ENCODE measurements at regions not wholly inside any gene's neighbourhood (a gene's known extent, or its start where the extent isn't known, plus 50 kb on each side); places are given as distances from the start of the nearest gene placed in this dataset.

DNA sequence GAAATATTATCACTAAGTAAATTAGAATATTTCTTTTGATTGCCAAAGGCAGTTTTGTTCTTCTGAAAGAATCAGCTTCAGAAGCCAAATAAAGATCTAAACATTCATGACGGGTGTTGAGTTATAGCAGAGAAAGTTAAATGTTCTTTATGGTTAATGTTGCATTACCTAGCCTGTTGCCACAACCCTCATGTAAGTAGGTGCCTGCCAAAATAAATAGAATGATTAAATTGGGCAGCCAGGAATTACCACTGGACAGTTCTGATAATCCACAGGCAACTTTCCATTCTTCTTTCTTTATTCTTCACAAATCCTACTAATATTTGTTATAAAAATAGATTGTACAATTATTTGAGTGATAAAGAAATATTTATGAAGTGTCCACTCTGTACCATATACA is 217.9 kb upstream of the NRIP1 start:
- TF ChIP-seq, protein P1, sequence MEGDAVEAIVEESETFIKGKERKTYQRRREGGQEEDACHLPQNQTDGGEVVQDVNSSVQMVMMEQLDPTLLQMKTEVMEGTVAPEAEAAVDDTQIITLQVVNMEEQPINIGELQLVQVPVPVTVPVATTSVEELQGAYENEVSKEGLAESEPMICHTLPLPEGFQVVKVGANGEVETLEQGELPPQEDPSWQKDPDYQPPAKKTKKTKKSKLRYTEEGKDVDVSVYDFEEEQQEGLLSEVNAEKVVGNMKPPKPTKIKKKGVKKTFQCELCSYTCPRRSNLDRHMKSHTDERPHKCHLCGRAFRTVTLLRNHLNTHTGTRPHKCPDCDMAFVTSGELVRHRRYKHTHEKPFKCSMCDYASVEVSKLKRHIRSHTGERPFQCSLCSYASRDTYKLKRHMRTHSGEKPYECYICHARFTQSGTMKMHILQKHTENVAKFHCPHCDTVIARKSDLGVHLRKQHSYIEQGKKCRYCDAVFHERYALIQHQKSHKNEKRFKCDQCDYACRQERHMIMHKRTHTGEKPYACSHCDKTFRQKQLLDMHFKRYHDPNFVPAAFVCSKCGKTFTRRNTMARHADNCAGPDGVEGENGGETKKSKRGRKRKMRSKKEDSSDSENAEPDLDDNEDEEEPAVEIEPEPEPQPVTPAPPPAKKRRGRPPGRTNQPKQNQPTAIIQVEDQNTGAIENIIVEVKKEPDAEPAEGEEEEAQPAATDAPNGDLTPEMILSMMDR (IDR thresholded peaks at IDR 0.05; ENCODE audit: low read depth, low read length): no peak
- no peak overlapping the region for H3K4me3 ChIP-seq (replicated peaks in 1 of 2; ENCODE audit: low read depth in 2 of 2, low read length in 2 of 2)
- DNase-seq (ENCODE audit: low read depth in 2 of 2): peak in 1 of 2 donors; percentile 22

DNA sequence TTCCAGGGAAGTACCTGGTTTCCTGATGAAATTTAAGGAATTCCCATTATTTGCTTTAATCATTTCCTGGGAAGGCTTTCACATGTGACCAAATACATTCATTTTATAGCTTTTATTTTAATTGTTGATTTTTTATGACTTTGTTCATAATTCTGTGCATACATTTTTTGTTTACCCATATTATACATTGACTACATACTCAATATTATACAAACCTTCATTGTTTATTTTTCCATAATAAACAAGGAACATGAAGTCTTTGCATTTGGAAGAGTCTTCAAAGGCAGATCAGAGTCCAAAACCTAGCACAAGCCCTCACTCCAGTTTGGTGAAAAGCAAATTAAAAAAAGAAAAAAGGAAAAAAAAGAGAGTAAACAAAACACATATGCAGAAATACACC is 218.3 kb upstream of the NRIP1 start:
- H3K4me3 ChIP-seq (replicated peaks in 1 of 2; ENCODE audit: low read depth in 2 of 2, low read length in 2 of 2): no peak overlapping the region
- TF ChIP-seq, protein P1 (IDR thresholded peaks at IDR 0.05; ENCODE audit: low read depth, low read length): no peak
- DNase-seq (ENCODE audit: low read depth in 2 of 2): no peak

DNA sequence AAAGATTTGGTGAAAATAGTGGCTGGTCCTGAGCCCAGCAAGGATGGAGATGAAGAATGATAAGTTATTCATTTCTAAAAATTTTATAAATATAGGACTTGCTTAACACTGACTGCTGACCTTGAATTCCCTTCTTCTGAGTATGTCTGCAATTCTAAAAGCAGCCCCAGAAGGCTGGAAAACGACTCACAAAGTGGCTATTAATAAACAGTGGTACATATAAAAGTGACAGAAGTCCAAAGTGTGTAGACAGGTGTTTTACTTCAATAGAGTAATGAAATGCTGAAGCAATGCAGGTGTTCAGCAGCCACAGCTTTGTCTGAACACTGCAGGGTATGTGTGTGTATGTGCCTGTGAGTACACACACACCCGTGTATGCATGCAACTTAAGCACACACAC is 219.0 kb upstream of the NRIP1 start:
- DNase-seq (ENCODE audit: low read depth in 2 of 2): no peak
- H3K4me3 ChIP-seq (replicated peaks in 1 of 2; ENCODE audit: low read depth in 2 of 2, low read length in 2 of 2): no peak overlapping the region
- TF ChIP-seq, protein P1 (IDR thresholded peaks at IDR 0.05; ENCODE audit: low read depth, low read length): no peak

DNA sequence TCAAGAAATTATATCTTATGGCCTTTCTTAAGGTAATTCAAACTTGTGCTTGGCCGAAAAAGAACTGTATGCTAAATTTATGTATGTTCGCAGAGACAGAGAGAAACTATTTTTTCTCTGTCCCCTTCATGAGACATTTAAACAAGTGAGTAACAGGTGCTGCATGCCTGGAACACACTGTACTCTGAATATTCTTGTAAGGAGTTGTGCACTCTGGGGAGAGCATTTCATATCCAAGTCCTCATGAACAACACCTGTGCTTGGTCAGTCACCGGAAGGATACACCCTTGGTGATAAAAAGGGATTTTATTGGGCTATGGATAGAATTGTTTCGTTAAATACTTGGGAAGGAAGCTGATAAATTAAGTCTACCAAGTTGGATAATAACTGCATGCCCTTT is 220.8 kb upstream of the NRIP1 start:
- TF ChIP-seq, protein P1 (IDR thresholded peaks at IDR 0.05; ENCODE audit: low read depth, low read length): no peak
- DNase-seq (ENCODE audit: low read depth in 2 of 2): no peak
- no peak overlapping the region for H3K4me3 ChIP-seq (replicated peaks in 1 of 2; ENCODE audit: low read depth in 2 of 2, low read length in 2 of 2)

DNA sequence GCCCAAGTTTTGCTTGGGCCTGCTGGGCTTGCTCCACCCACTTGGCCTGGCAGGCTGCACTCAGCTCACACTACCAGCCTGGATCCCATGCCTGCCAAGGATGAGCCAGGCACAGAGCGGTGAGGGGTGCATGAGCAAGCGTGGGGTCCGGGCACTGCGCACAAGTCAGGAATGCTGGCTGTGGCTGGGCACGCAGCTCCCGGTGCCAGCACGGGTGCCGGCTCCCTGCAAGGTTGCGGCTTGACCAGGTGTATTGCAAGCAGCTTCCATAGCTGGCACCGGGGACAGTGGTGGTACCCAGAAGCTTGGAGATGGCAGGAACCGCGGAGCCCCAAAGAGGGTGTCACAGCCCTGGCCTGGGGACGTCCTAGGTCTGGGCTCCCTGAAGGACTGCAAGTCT is 224.4 kb upstream of the NRIP1 start:
- no peak for DNase-seq (ENCODE audit: low read depth in 2 of 2)
- TF ChIP-seq, protein P1 (IDR thresholded peaks at IDR 0.05; ENCODE audit: low read depth, low read length): no peak
- no peak overlapping the region for H3K4me3 ChIP-seq (replicated peaks in 1 of 2; ENCODE audit: low read depth in 2 of 2, low read length in 2 of 2)

DNA sequence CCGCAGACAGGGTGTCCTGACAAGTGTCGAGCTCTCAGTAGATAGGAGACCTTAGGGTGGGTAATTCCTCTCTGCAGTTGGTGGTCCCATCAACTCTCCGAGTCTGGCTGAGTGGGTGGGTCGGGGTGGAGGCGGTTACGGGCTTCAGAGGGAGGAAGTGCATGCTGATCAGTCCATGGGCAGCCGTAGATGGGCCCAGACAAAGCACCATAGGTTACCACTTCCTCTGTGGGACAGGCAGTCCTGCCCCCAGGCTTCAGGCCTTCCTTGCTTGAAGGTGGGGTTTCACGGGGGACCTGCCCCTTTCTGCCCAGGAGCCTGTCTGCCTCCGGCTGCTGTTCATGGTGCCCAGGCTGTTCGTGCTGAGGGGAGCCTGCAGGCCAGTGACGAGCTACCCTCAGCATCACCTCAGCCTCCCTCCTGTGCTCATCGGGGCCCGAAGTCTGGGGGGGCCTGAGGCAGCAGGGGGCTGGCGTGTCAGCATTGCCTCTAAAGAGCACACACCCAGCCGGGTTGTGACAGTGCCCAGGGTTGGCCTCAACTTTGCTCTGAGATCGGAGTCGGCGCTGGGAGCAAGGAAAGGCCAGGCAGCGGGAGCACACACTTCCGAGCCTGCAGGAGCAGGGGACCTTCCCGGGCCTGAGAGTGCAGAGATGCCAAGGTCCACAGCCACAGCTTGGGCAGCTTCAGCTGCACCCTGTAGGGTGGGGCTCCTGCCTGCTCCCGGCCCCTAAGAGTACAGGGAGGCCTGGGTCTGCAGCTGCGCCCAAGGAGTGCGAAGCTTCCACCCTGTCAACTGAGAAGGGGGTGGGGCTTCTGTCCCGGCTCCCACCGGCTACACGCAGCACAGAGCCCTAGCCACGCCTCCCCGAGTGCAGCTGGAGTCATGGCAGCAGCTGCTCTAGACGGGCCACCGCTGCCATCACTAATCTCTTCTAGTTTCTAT is 225.4 kb upstream of the NRIP1 start:
- no peak for DNase-seq (ENCODE audit: low read depth in 2 of 2)
- TF ChIP-seq, protein P1 (IDR thresholded peaks at IDR 0.05; ENCODE audit: low read depth, low read length): no peak
- H3K4me3 ChIP-seq (replicated peaks in 1 of 2; ENCODE audit: low read depth in 2 of 2, low read length in 2 of 2): no peak overlapping the region

Measured in cardiac fibroblast (primary cell).